K562 (cell line): ENCODE measurements at regions not wholly inside any gene's neighbourhood (a gene's known extent, or its start where the extent isn't known, plus 50 kb on each side); places are given as distances from the start of the nearest gene placed in this dataset.

Experiments used
- ATAC-seq: fragments of 200-7000 bp; cut with Tn5 transposase; 3 replicates; pipeline ENCODE4 v1.9.1; 2020; ENCODE audit warnings: moderate library complexity
- BruUV-seq: library from RNA; stranded (reverse); fragments of 400-500 nt; replicated peaks from 2 replicates; lab custom pipeline; 2021; lab: Mats Ljungman, UMichigan
- CTCF ChIA-PET: fragments of 300-600 bp; formaldehyde crosslinking; extraction: SDS; loops from one replicate; lab custom pipeline; 2021; ENCODE audit warnings: low intra/inter-chr PET ratio; lab: Yijun Ruan, JAX
- POLR2A ChIA-PET: fragments of 300-600, 350-650 bp; sonication (Branson Sonifier 250); formaldehyde crosslinking; extraction: SDS; loops from one replicate; lab custom pipeline; 2021; ENCODE audit warnings: antibody characterized with exemption, inconsistent platforms; lab: Yijun Ruan, JAX
- DNase-seq, 4 experiments: peaks; one replicate each; pipeline versions ENCODE4 v3.0.0 to v3.0.0-alpha.2; 2011 to 2018; ENCODE audit warnings: low spot score in 3 of 4, mixed read lengths in 3 of 4; ENCODE audit errors: extremely low read depth in 1 of 4
- FAIRE-seq: peaks from 2 replicates; lab custom pipeline; 2011; peaks lifted over from hg19 to GRCh38; lab: Jason Lieb, UNC
- H2AFZ ChIP-seq: 2 replicates; pipeline ENCODE4 v1.6.0; 2011; ENCODE audit warnings: low read depth, low read length, control low read depth, inconsistent platforms
- H3K27ac ChIP-seq: fragments of 200-600 bp; 3 replicates; pipeline ENCODE4 v1.8.0; 2011; ENCODE audit warnings: low read depth, mild to moderate bottlenecking, control low read depth, inconsistent platforms, low read length, moderate library complexity, mixed read lengths; ENCODE audit errors: extremely low read depth
- H3K27me3 ChIP-seq, 2 experiments: fragments of 300-600 bp in 1 of 2; 2 replicates in 1 of 2; 3 replicates in 1 of 2; pipeline versions ENCODE4 v1.6.0 to v1.8.0; 2011; ENCODE audit warnings: inconsistent platforms in 2 of 2, low read length in 2 of 2, mild to moderate bottlenecking in 1 of 2, mixed read lengths in 1 of 2, moderate library complexity in 1 of 2; ENCODE audit not compliant: control insufficient read depth in 2 of 2, insufficient read depth in 2 of 2
- H3K36me3 ChIP-seq: fragments of 300-600 bp; 3 replicates; pipeline ENCODE4 v1.8.0; 2011; ENCODE audit warnings: mild to moderate bottlenecking, low read length, inconsistent platforms; ENCODE audit not compliant: control insufficient read depth, insufficient read depth
- H3K4me1 ChIP-seq, 2 experiments: fragments of 200-600 bp in 1 of 2; replicated peaks in 1 of 2; 2 replicates in 1 of 2; 3 replicates in 1 of 2; pipeline versions ENCODE4 v1.5.1 to v1.8.0; 2011; ENCODE audit warnings: inconsistent platforms in 2 of 2, low read length in 2 of 2, mild to moderate bottlenecking in 1 of 2, mixed read lengths in 1 of 2, moderate library complexity in 1 of 2; ENCODE audit not compliant: control insufficient read depth in 2 of 2, insufficient read depth in 2 of 2
- H3K4me2 ChIP-seq: 2 replicates; pipeline ENCODE4 v1.6.1; 2011; ENCODE audit warnings: low read length, control low read depth, inconsistent platforms, mixed read lengths; ENCODE audit not compliant: insufficient read depth
- H3K4me3 ChIP-seq: fragments of 200-600 bp; sonication (generic), shearing (Covaris generic); 2 replicates; pipeline ENCODE4 v1.5.1; 2016; ENCODE audit warnings: control low read depth, inconsistent platforms
- H3K79me2 ChIP-seq: fragments of 200-600 bp; 3 replicates; pipeline ENCODE4 v1.8.0; 2011; ENCODE audit warnings: low read length, inconsistent platforms; ENCODE audit not compliant: control insufficient read depth, insufficient read depth
- H3K9ac ChIP-seq, 2 experiments: 2 replicates each; pipeline versions ENCODE4 v1.6.0 to v1.6.1; 2011; ENCODE audit warnings: low read depth in 2 of 2, low read length in 2 of 2, control low read depth in 1 of 2, inconsistent platforms in 1 of 2, mild to moderate bottlenecking in 1 of 2, mixed read lengths in 1 of 2; ENCODE audit not compliant: insufficient read depth in 1 of 2
- H3K9me1 ChIP-seq: one replicate; pipeline ENCODE4 v1.6.0; 2011; ENCODE audit warnings: inconsistent platforms, mild to moderate bottlenecking, low read length, moderate library complexity; ENCODE audit not compliant: control insufficient read depth, insufficient read depth
- H3K9me3 ChIP-seq: replicated peaks from 2 replicates; pipeline ENCODE4 v1.5.1; 2011; ENCODE audit warnings: low read depth, low read length, inconsistent platforms; ENCODE audit not compliant: control insufficient read depth, insufficient read depth
- H4K20me1 ChIP-seq: replicated peaks from 2 replicates; pipeline ENCODE4 v1.6.1; 2011; ENCODE audit warnings: low read length, inconsistent platforms, mixed read lengths; ENCODE audit not compliant: control insufficient read depth, insufficient read depth
- CBFA2T2 ChIP-seq: fragments of 450-650 bp; conservative IDR thresholded peaks from 2 replicates; pipeline ENCODE4 v1.6.1; 2017; ENCODE audit warnings: mild to moderate bottlenecking
- ELF1 ChIP-seq: fragments of 200-800 bp; sonication (Bioruptor generic); IDR thresholded peaks from 2 replicates; pipeline ENCODE4 v1.6.1; 2016; ENCODE audit warnings: missing genetic modification characterization, missing compliant biosample characterization
- GABPB2 ChIP-seq: fragments of 250-450 bp; sonication (Bioruptor Pico); conservative IDR thresholded peaks from 2 replicates; pipeline ENCODE4 v1.5.1; 2021; ENCODE audit warnings: mild to moderate bottlenecking
- PHTF2 ChIP-seq: fragments of 250-450 bp; sonication (Bioruptor Pico); IDR thresholded peaks from 2 replicates; pipeline ENCODE4 v1.5.0; 2021; ENCODE audit warnings: mild to moderate bottlenecking
- PML ChIP-seq: IDR thresholded peaks from 2 replicates; pipeline ENCODE4 v1.6.1; 2012; ENCODE audit warnings: low read length, inconsistent platforms
- POLR2AphosphoS5 ChIP-seq: IDR thresholded peaks from 2 replicates; pipeline ENCODE4 v1.6.1; 2011; ENCODE audit warnings: mild to moderate bottlenecking, low read depth, low read length, moderate library complexity; ENCODE audit not compliant: control insufficient read depth, insufficient read depth
- RBFOX2 ChIP-seq: fragments of 200-400 bp; formaldehyde crosslinking; IDR thresholded peaks from 2 replicates; pipeline ENCODE4 v1.6.1; 2017; ENCODE audit warnings: low read depth, mild to moderate bottlenecking, low read length, moderate library complexity
- SAFB2 ChIP-seq: fragments of 200-400 bp; formaldehyde crosslinking; IDR thresholded peaks from 2 replicates; pipeline ENCODE4 v1.6.1; 2018; ENCODE audit warnings: borderline replicate concordance, low read length, low read depth, moderate library complexity; ENCODE audit not compliant: severe bottlenecking
- SMARCB1 ChIP-seq: IDR thresholded peaks from 2 replicates; pipeline ENCODE4 v1.6.1; 2011; ENCODE audit warnings: improper control_type of control experiment, low read depth; ENCODE audit not compliant: insufficient read length
- TCF7L2 ChIP-seq: fragments of 150-350 bp; IDR thresholded peaks from 2 replicates; pipeline ENCODE4 v1.6.1; 2016; ENCODE audit warnings: low read depth, mild to moderate bottlenecking, low read length, moderate library complexity
- ZNF282 ChIP-seq: sonication (generic); formaldehyde crosslinking; IDR thresholded peaks from 2 replicates; pipeline ENCODE4 v1.8.1; 2023; ENCODE audit warnings: missing genetic modification reagents
- WGBS: fragments of 100-300 bp; shearing (Covaris generic); methylation state at CpG from one replicate; pipeline ENCODE4 v1.1.6; 2016; ENCODE audit warnings: low coverage, mixed read lengths; ENCODE audit not compliant: insufficient coverage; ENCODE audit errors: missing lambda C conversion rate; 5-methylcytosine and 5-hydroxymethylcytosine counted together
- in situ Hi-C: fragments of 300-500 bp; cut with MboI; formaldehyde crosslinking; loops from 4 replicates; pipeline ENCODE4 v1.15.0; 2018; ENCODE audit warnings: inconsistent platforms, mixed read lengths
- intact Hi-C: fragments of 100-400 bp; cut with micrococcal nuclease; formaldehyde crosslinking; loops from 2 replicates; pipeline ENCODE4 v1.14.2; 2022
- TF ChIP-seq, protein P1 (sequence below): fragments of 450-650 bp; formaldehyde crosslinking; IDR thresholded peaks from 2 replicates; pipeline ENCODE4 v1.4.0; 2020; ENCODE audit warnings: mild to moderate bottlenecking, mixed read lengths
- TF ChIP-seq, protein P2 (sequence below): fragments of 450-650 bp; IDR thresholded peaks from 2 replicates; pipeline ENCODE4 v1.6.1; 2014; ENCODE audit warnings: low read depth, mild to moderate bottlenecking, moderate library complexity, borderline replicate concordance
- TF ChIP-seq, protein P3 (sequence below): fragments of 250-450 bp; sonication (Bioruptor Pico); IDR thresholded peaks from 2 replicates; pipeline ENCODE4 v1.4.0; 2020; ENCODE audit warnings: mild to moderate bottlenecking, moderate library complexity
- TF ChIP-seq, protein P4 (sequence below): sonication (generic); formaldehyde crosslinking; IDR thresholded peaks from 2 replicates; pipeline ENCODE4 v1.4.0; 2020; ENCODE audit warnings: mild to moderate bottlenecking, missing genetic modification reagents

DNA sequence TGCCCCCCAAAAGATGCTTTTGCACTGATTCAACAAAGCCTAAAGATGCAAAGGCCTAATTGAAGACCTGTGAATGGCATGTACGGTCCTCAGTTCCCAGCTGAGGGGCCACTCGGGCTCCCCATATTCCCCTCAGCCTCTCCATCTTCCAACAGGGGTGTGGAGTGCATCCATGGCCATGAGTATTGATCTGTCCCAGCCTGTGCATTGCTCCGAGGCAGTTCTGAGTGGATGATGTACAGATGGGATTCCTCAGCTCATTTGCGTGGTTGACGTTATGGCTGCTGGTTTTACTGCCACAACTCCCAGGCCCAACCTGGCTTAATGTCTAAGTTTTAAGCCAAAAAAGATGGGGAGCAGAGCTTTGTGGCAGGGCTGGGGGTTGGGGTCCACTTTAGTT, 162.7 kb upstream of the ZNF267 start:
- peaks cover 27% of the 10 kb centered on the region for H3K79me2 ChIP-seq
- no peak overlapping the region for H3K4me2 ChIP-seq
- ATAC-seq (no peak), DNase-seq (no peak), FAIRE-seq (no peak)
- no peaks in the 10 kb centered on the region for H3K9me3 ChIP-seq
- H3K4me1 ChIP-seq = peaks cover 11 to 13% of the 10 kb centered on the region in 2 experiments
- ChIA-PET CTCF (no interaction called here), POLR2A (interaction anchor here (0.7 to 1.9 kb wide), 5 partner anchors 9 to 202 kb away, joined by 3 to 8 read pairs (median 5); no protein-coding TSS in a partner anchor)
- no TSS peak for BruUV-seq
- in situ Hi-C loops = no loop called here
- 82% methylated on average over 5 of the region's 5 CpGs for WGBS
- intact Hi-C loops = loop anchor here (5.0 kb wide), 1 partner anchor 156 kb away; no protein-coding TSS in a partner anchor
- no peaks in the 10 kb centered on the region for H3K9me1 ChIP-seq
- H2AFZ ChIP-seq = no peak overlapping the region
- no peak overlapping the region for H3K27ac ChIP-seq
- no peak overlapping the region for H3K4me3 ChIP-seq
- H3K36me3 ChIP-seq = peaks cover 50% of the 10 kb centered on the region
- no peak overlapping the region for H3K9ac ChIP-seq
- no peaks in the 10 kb centered on the region; the same call in 1 of the 2 replicates for H4K20me1 ChIP-seq
- H3K27me3 ChIP-seq = no peaks in the 10 kb centered on the region
- TF ChIP-seq SAFB2 (no peak), TCF7L2 (no peak), SMARCB1 (no peak), ZNF282 (no peak), RBFOX2 (no peak), PHTF2 (CRISPR knock-in tag) (no peak), ELF1 (no peak), CBFA2T2 (no peak), GABPB2 (CRISPR knock-in tag) (no peak), POLR2AphosphoS5 (no peak; the same call in 1 of the 2 replicates), PML (no peak)
- TF ChIP-seq, protein P1, sequence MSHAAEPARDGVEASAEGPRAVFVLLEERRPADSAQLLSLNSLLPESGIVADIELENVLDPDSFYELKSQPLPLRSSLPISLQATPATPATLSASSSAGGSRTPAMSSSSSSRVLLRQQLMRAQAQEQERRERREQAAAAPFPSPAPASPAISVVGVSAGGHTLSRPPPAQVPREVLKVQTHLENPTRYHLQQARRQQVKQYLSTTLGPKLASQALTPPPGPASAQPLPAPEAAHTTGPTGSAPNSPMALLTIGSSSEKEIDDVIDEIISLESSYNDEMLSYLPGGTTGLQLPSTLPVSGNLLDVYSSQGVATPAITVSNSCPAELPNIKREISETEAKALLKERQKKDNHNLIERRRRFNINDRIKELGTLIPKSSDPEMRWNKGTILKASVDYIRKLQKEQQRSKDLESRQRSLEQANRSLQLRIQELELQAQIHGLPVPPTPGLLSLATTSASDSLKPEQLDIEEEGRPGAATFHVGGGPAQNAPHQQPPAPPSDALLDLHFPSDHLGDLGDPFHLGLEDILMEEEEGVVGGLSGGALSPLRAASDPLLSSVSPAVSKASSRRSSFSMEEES (CRISPR knock-in tag) = no peak
- TF ChIP-seq, protein P2, sequence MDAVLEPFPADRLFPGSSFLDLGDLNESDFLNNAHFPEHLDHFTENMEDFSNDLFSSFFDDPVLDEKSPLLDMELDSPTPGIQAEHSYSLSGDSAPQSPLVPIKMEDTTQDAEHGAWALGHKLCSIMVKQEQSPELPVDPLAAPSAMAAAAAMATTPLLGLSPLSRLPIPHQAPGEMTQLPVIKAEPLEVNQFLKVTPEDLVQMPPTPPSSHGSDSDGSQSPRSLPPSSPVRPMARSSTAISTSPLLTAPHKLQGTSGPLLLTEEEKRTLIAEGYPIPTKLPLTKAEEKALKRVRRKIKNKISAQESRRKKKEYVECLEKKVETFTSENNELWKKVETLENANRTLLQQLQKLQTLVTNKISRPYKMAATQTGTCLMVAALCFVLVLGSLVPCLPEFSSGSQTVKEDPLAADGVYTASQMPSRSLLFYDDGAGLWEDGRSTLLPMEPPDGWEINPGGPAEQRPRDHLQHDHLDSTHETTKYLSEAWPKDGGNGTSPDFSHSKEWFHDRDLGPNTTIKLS = no peak
- TF ChIP-seq, protein P3, sequence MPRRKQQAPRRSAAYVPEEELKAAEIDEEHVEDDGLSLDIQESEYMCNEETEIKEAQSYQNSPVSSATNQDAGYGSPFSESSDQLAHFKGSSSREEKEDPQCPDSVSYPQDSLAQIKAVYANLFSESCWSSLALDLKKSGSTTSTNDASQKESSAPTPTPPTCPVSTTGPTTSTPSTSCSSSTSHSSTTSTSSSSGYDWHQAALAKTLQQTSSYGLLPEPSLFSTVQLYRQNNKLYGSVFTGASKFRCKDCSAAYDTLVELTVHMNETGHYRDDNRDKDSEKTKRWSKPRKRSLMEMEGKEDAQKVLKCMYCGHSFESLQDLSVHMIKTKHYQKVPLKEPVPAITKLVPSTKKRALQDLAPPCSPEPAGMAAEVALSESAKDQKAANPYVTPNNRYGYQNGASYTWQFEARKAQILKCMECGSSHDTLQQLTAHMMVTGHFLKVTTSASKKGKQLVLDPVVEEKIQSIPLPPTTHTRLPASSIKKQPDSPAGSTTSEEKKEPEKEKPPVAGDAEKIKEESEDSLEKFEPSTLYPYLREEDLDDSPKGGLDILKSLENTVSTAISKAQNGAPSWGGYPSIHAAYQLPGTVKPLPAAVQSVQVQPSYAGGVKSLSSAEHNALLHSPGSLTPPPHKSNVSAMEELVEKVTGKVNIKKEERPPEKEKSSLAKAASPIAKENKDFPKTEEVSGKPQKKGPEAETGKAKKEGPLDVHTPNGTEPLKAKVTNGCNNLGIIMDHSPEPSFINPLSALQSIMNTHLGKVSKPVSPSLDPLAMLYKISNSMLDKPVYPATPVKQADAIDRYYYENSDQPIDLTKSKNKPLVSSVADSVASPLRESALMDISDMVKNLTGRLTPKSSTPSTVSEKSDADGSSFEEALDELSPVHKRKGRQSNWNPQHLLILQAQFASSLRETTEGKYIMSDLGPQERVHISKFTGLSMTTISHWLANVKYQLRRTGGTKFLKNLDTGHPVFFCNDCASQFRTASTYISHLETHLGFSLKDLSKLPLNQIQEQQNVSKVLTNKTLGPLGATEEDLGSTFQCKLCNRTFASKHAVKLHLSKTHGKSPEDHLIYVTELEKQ = no peak
- TF ChIP-seq, protein P4, sequence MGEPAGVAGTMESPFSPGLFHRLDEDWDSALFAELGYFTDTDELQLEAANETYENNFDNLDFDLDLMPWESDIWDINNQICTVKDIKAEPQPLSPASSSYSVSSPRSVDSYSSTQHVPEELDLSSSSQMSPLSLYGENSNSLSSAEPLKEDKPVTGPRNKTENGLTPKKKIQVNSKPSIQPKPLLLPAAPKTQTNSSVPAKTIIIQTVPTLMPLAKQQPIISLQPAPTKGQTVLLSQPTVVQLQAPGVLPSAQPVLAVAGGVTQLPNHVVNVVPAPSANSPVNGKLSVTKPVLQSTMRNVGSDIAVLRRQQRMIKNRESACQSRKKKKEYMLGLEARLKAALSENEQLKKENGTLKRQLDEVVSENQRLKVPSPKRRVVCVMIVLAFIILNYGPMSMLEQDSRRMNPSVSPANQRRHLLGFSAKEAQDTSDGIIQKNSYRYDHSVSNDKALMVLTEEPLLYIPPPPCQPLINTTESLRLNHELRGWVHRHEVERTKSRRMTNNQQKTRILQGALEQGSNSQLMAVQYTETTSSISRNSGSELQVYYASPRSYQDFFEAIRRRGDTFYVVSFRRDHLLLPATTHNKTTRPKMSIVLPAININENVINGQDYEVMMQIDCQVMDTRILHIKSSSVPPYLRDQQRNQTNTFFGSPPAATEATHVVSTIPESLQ = no peak
